NK-92 treated with Interleukin-12 subunit alpha and Interleukin-12 subunit beta, amount 100 ng/mL, for 24 hours (cell line): ENCODE measurements at regions not wholly inside any gene's neighbourhood (a gene's known extent, or its start where the extent isn't known, plus 50 kb on each side); places are given as distances from the start of the nearest gene placed in this dataset.
A peak's percentile ranks its signal among the peaks of the same experiment; 100 is the strongest.
"Not testable (repeated sequence)": the region's sequence is repeated elsewhere in the genome, so short reads cannot be mapped to it uniquely, and the experiment has no call there.

Experiments
- DNase-seq: peaks from one replicate; lab custom pipeline; 2025; lab: John Stamatoyannopoulos, UW

DNA sequence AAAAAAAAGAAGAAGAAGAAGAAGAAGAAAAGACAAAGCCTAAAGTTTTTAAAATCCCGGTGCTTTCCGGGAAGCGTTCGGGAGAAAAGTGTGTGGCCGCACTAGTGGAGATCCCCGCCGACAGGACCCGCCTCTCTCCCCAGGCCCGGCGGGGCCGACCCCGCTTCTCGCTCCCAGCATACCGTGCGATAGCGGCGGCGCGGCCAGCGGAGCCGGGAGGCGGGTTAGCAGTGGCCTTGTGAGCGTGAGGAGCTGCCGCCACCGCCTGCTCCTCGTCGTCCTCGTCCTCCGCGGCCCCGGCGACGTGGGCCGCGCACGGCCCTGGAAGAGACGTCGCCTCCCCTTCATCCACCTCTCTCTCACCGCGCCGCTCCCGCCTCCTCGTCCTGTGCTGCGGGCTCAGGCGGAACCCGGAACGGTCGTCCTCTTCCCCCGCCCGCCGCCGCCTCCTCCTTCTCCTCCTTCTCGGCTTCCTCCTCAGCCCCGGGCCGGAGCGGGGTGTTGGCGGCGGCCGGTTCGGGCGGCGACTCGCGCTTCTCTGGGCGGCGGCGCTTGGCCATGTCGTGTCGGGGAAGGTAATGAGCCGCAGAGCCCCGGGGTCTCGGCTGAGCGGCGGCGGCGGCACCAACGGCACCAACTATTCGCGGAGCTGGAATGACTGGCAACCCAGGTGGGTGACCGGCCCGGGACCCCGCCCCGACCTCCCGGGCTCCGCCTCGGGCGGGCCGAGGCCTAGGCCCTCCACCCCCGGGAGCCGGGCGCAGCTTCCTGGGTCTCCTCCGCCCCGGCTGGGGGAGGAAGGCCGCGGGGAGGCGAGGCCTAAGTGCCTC lies 62.6 kb upstream of the CDR2 start:
- DNase-seq: peak; percentile 68

- not testable (repeated sequence) for DNase-seq
Measured at GRCh38 chr16:22436326-22436822, 62.0 kb upstream of the CDR2 start.

GRCh38 chr16:22431314-22431713 lies 56.9 kb upstream of the CDR2 start:
- not testable (repeated sequence) for DNase-seq

GRCh38 chr16:22428654-22429053 lies 54.2 kb upstream of the CDR2 start:
- no peak for DNase-seq

GRCh38 chr16:22427556-22427955 lies 53.1 kb upstream of the CDR2 start:
- DNase-seq: no peak

DNA sequence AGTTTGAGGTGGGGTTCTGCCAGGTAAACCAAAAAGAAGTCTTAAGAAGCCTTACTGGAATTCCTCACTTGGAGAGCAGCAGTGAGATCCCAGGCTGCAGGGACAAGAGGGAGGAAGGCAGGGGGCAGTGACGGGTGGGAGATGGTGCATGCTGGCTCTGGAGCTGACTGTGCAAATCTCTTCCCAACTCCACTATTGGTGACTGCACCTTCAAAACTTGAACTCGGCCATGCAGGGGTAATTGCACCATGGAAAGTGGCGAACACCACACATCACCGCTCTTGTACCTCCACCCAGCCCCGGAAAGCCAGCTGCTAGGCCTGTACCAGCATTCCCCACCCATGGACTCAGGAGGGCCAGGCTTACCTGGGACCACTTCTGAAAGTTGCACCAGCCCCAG lies 51.4 kb upstream of the CDR2 start:
- DNase-seq: no peak

DNA sequence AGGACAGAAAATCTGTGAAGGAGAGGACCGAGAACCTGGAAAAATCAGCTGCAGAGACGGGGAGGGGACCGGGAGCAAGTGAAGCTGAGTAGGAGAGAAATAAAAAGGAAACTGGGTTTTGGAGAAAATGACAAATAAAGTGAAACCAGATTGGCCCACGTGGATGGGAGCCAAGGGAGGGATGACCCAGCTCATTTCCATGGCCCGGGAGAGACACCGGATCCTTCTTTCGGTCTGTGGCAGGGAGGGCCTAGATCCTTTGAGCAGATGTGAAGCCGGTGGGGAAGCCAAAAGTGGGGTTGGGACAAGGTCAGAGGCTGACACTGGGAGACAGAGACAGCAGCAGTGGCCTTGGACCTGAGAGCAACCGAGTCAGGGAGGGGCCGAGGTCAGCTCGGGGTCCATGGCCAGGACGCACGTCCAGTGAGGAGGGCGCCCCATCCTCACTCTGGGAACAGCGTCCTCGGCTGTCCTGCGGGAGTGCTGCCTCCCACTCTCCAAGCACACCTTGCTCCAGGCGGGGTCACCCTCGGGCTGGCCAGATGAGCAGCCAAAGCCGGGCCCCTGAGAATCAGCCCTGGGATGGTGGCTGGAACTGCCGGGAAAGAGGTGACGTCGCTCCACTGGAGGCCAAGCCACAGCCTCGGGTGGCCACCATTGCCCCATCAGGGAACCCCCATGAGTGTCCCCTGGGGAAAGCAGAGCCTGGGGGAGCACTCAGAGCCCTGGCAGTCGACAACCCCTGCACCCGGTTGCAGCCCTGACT lies 50.8 kb upstream of the CDR2 start:
- DNase-seq: no peak

DNA sequence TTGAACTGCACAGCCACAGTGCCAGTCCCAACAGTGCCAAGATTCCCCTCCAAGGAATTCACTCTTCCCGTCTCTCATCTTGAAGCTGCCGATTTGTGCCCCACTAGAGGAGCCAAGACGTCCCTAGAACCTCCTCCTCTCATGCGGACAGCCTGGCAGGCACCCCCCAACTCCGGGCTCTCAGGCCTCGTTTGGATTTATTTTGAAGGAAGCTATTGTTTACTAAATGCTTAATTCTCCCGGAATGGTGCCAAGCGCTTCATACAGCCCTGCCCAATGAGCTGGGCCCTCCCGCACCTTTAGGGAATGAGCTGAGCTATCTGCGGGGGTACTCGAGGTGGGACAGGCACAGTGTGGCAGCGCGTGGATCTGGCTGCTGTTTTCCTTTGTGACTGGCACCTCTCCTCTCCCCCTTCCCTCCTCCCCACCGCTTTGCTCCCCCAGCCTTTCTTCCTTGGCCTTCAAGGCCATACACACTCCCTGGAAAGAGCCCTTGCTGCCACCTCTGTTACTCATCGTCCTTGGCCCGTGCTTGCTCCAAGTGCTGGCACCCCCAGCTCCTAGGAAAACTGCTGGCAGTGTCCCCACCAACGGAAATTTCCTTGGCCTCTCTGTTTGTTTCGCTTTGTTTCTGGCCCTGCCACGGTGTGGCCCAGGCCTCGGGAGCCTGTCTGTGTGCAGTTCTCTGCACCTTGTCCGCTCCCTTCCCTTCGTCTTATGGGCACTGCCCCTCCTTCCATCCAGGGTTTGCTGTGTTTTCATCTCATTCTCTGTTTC lies 49.9 kb upstream of the CDR2 start:
- DNase-seq: no peak
